ENCODE measurements at regions not wholly inside any gene's neighbourhood (a gene's known extent, or its start where the extent isn't known, plus 50 kb on each side); places are given as distances from the start of the nearest gene placed in this dataset.

DNA sequence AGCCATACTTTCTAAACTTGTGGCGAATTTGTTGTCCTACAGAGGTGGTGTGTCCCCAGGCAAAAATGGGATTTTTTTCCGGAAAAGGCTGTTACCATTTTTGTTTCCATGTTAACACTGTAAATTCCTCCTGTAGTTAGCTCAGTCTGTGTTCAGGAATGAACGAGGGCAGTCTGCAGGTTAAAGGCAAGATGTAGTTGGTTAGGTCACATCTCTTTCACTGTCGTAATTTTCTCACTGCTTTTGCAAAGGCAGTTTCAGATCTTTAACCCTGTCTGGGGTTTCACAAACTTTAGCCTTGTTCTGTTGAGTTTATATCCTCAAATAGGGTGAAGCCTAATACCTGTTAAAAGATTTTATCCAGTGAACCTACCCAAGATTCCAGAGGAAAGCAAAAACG is 50.5 kb upstream of the PUDP start:
- no peaks in the 10 kb centered on the region for H3K9me3 ChIP-seq
- no peak overlapping the region for H3K4me3 ChIP-seq
- in situ Hi-C loops (cut with MboI; ENCODE audit: low pct_ligation_motif_present in 1 of 4, low pct_unique_long_range_greater_than_20kb in 1 of 4, low sequenced_read_pairs in 3 of 4) (no loop called here), intact Hi-C loops (cut with DNase I; ENCODE audit: low total_unique reads) (no loop called here)
- no peak for DNase-seq
- no peak for TF ChIP-seq CTCF (IDR thresholded peaks at IDR 0.05)
- no peak for TF ChIP-seq POLR2A (IDR thresholded peaks at IDR 0.05)
- no peak for TF ChIP-seq EP300 (IDR thresholded peaks at IDR 0.05; ENCODE audit: low read depth)
- WGBS, 2 donors (ENCODE audit: low coverage in 1 of 2) = 67 to 92% methylated on average over 2 to 5 of the region's 5 CpGs
- H3K36me3 ChIP-seq = no peaks in the 10 kb centered on the region
- no peaks in the 10 kb centered on the region for H3K4me1 ChIP-seq
- no peak overlapping the region for H3K27ac ChIP-seq
- H3K27me3 ChIP-seq = no peaks in the 10 kb centered on the region
